ENCODE measurements at regions not wholly inside any gene's neighbourhood (a gene's known extent, or its start where the extent isn't known, plus 50 kb on each side); places are given as distances from the start of the nearest gene placed in this dataset.
"Not testable (repeated sequence)": the region's sequence is repeated elsewhere in the genome, so short reads cannot be mapped to it uniquely, and the experiment has no call there.

DNA sequence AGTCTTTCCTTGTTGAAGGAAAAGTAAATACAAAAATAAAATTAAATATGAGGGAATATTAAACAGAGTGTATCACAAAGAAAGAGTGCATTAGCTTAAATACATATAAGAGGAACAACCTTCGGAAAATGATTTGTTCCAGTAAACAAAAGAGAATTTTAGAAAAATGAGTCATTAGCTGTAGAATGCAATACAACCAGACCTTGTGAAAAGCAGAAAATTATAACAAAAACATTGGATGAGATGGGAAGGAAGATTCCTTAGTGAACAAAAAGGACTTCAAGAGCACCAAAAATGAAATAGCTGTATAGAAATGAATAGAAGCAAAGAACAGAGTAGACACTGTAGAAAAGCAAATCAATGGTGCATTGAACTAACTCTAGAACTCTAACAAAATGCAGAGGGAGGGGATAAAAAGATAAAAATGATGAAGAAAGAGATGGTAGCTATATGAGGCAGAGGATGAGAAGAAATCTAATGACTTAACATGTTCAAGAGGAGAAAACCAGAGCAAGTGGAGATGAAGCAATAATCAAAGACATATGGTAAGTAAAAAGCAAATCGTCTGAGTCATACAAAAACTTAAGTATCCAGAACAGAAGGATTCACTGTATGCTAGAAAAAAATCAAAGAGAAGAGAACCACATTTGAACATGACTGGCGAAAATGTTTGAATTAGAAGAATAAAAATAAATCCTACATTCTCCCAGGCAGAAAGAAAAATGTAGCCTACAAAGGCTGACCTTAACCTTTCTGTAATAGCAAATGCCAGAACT lies 190.5 kb downstream of the TMEM26 start:
- DNase-seq, result no peak

GRCh38 chr10:61257956-61258496 lies 195.2 kb downstream of the TMEM26 start:
- no peak for DNase-seq

- no peak for DNase-seq
Measured at GRCh38 chr10:61257136-61257535, 196.0 kb downstream of the TMEM26 start.

- not testable (repeated sequence) for DNase-seq
Measured at GRCh38 chr10:61252326-61252725, 200.9 kb downstream of the TMEM26 start.

DNA sequence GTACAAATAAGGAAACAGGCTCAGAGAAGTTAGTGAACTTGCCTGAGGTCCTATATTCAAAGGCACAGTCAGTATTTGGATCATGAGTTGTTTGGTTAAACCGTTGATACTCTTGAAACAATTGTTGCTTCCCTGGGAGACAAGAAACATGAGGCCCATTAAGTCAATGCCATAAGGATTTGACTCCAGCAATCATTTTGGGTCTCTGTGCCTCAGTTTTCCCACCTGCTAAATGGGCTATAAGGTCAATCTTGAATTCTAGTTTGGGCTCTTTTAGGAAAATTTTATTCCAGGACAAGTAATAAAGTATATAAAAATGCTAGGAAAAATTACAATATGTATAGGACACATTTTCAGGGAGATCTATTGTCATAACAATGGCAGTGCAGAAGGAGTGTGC lies 202.1 kb downstream of the TMEM26 start:
- DNase-seq, result no peak

DNA sequence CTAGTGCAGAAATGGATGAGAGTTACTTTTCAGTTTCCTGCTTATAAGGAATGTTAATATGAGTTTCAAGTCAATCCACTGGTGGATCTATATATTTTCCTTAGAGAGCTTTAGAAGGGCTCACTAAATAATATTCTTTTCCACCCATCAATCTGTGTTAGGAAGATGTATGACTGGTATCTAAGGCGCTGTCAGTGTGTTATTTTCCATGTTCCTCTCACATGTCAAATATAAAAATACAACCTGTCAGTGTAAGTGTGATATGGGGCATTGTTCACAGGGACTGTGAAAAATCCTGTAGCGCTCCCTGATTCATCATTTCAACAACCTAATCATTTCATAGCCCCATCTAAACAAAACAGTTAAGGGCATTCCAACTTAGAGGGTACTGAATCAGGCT lies 203.1 kb downstream of the TMEM26 start:
- no peak for DNase-seq

DNA sequence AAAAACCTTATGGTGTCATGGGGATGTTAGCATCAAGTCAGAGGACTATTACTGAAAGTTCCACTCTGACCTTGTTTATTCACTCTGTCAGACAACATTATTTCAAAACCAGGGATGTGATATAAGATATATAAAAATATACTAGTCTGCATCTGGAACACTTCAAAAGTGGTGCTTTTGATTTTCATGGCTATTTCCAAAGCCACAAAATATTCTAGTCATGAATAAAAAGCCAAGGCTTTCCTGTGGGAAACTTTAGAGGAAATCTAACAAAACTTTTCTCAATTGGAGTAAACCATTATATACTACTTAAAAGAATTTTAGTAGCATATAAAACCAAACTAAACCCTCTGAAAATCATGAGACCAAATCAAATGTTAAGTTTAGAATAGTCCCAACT lies 205.2 kb downstream of the TMEM26 start:
- no peak for DNase-seq

- DNase-seq, result no peak
Measured at GRCh38 chr10:61244261-61244775, 208.9 kb downstream of the TMEM26 start.

DNA sequence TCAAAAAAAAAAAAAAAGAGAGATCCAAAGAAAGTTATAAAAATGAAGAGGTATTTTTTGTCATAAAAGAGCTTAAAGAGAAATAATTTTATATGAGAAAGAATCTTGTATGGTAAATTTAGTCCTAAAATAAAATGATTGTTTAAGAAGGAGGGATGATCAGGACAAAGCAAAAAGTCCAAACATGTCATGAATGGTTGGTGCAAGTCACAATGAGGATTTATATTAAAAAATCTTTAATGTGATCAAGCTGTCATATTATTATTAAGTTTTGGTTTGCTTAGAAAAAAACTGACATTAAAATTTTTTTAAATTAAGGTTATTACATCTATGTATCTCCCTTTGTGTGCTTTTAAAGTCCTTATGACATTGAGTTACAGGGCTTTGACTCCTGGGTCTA lies 220.4 kb downstream of the TMEM26 start:
- DNase-seq, result no peak

GRCh38 chr10:61225939-61226338 lies 227.2 kb downstream of the TMEM26 start:
- no peak for DNase-seq

GRCh38 chr10:61223576-61223975 lies 229.6 kb downstream of the TMEM26 start:
- DNase-seq, result no peak

DNA sequence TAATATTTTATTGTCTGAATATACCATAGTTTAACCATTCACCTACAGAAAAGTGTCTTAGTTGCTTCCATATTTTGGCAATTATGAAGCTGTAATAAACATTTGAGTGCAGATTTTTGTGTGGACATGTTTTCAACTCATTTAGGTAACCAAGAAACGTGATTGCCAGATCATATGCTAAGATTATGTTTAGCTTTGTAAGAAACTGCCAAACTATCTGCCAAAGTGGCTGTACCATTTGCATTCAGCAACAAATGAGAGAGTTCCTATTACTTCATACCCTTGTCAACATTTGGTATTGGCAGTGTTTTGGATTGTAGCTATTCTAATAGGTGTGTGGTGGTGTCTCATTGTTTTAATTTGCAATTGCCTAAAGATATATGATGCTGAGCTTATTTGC lies 233.5 kb downstream of the TMEM26 start:
- DNase-seq, result no peak

GRCh38 chr10:61217851-61218565 lies 235.2 kb downstream of the TMEM26 start:
- no peak for DNase-seq

GRCh38 chr10:61215246-61215645 lies 237.9 kb downstream of the TMEM26 start:
- no peak for DNase-seq

GRCh38 chr10:61211468-61211867 lies 241.7 kb downstream of the TMEM26 start:
- DNase-seq, result no peak

DNA sequence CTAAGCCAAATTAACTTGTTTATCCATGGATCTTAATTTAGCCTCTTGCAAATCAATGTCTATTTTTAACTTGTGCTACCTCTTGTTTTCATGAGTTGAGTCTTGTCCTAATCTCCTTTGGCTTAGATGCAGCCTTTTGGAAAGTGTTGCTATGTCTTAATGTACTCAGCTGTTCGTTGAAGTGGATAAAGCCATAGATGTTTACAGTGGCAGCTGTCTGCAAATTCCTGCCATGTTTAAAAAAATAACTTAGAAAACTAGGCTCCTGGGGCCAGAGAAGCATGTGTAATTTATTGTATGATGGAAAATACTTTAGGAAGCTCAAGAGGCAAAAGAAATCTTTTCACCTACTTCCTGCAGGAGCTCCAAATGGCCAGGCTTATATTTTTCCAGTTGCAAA lies 253.1 kb upstream of the RHOBTB1 start:
- DNase-seq, result no peak

DNA sequence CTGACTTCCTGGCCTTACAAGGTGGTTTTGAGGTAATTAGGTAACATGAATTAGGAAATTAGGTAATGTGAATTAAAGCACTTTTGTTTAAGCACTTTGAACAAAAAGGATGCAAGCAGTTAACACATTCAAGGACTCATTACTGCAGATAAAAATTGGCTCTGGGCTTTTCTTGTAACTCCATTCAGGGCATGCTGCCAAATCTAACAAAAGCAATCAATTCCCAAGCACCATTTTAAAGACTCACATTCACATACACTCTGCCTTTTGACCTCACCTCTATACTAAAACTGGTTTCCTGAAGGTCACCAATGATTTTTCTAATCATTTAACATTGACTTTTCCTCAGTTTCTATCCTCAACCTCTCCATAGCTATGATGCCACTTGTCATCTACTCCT lies 251.2 kb upstream of the RHOBTB1 start:
- no peak for DNase-seq

GRCh38 chr10:61192589-61192988 lies 248.6 kb upstream of the RHOBTB1 start:
- DNase-seq, result not testable (repeated sequence)

GRCh38 chr10:61192042-61192441 lies 248.1 kb upstream of the RHOBTB1 start:
- no peak for DNase-seq

DNA sequence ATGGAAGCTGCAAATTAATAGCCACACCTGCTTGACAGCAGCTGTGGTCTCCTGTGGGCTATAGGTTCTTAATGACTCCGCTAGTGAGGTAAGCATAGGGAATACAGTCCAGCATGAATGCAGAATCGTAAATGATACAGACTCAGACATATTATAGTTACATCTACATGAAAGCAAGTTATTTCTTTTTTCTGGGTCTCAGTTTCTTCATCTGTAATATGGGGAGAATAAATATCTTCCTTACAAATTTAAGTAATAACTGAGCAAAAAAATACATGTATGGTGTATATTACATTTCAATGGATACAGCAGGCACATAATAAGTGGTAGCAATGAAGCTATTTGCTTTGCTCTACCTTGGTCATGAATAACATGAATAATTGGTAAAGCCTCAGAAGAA lies 245.9 kb upstream of the RHOBTB1 start:
- no peak for DNase-seq

DNA sequence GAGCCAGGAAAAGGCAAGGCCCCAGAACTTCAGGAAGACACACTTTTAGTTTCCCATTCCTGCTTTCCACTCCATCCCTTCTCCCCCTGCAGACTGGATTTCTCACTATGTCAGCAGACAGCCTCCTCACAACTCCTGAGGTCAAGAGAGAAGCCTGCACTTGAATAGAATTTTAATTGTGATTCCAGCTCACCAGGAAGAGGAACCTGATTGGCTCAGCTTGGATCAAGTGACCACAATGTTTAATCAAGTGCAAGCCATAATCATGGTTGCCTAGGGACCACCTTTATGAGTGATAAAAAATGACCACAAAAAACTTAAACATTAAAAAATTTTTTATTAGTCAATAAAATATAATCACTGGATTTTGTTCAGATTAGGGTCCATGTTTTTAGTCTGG lies 244.7 kb upstream of the RHOBTB1 start:
- DNase-seq, result no peak

DNA sequence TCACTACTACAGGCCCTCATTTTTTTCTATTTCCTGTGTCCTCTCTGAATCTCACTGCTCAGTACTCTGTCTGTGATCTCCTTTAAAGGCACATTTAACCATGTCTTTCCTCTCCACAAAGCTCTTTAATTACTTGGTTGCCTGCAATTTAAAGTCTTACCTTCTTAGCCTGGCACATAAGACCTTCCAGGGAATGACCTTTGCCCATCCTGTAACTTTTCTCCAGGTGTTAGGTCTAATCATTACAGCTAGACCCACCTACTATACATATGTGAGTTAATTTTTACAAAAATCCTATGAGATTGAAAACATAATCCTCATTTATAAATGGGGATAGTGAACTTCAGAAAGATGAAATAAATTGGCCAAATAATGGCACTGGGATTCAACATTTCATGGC lies 244.1 kb upstream of the RHOBTB1 start:
- DNase-seq, result no peak

DNA sequence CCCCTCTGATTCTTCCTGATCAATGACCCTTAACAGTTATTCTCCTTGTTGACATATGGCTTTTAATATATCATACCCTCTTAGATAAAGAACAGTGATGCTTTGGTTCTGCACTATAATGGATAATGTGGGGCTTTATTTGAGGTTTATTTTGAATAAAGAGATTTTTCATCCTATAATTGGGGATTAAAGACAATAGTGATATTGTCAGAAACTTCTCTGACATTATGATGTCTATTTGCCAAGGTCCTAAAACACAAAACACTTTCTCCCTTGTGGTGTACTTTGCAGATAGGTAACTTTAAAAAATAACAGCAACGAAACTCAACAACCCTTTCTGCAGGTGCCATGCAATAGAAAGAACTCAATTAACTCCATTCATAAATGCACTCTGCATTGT lies 243.6 kb upstream of the RHOBTB1 start:
- no peak for DNase-seq

- DNase-seq, result no peak
Measured at GRCh38 chr10:61186408-61186807, 242.4 kb upstream of the RHOBTB1 start.
